IPS-20b (cell line): ENCODE measurements at regions not wholly inside any gene's neighbourhood (a gene's known extent, or its start where the extent isn't known, plus 50 kb on each side); places are given as distances from the start of the nearest gene placed in this dataset.
"Not testable (repeated sequence)": the region's sequence is repeated elsewhere in the genome, so short reads cannot be mapped to it uniquely, and the experiment has no call there.

Experiments
- H3K27ac ChIP-seq: one replicate; pipeline ENCODE4 v1.5.1; 2013; ENCODE audit warnings: low read length
- H3K27me3 ChIP-seq: 2 replicates; pipeline ENCODE4 v1.6.1; 2013; ENCODE audit warnings: mild to moderate bottlenecking, low read length, inconsistent platforms; ENCODE audit not compliant: insufficient read depth
- H3K36me3 ChIP-seq: 2 replicates; pipeline ENCODE4 v1.6.1; 2013; ENCODE audit warnings: low read depth, mild to moderate bottlenecking, inconsistent platforms, low read length, moderate library complexity; ENCODE audit not compliant: insufficient read depth
- H3K4me1 ChIP-seq: 2 replicates; pipeline ENCODE4 v1.6.1; 2013; ENCODE audit warnings: mild to moderate bottlenecking, control low read depth, inconsistent platforms, low read length, moderate library complexity; ENCODE audit not compliant: insufficient read depth
- H3K4me3 ChIP-seq: 2 replicates; pipeline ENCODE4 v1.5.1; 2013; ENCODE audit warnings: mild to moderate bottlenecking, low read length, inconsistent platforms
- H3K9ac ChIP-seq: 2 replicates; pipeline ENCODE4 v1.6.1; 2013; ENCODE audit warnings: low read depth, mild to moderate bottlenecking, inconsistent platforms, low read length, moderate library complexity
- H3K9me3 ChIP-seq: 2 replicates; pipeline ENCODE4 v1.6.1; 2013; ENCODE audit warnings: mild to moderate bottlenecking, low read depth, low read length, inconsistent platforms; ENCODE audit not compliant: insufficient read depth

DNA sequence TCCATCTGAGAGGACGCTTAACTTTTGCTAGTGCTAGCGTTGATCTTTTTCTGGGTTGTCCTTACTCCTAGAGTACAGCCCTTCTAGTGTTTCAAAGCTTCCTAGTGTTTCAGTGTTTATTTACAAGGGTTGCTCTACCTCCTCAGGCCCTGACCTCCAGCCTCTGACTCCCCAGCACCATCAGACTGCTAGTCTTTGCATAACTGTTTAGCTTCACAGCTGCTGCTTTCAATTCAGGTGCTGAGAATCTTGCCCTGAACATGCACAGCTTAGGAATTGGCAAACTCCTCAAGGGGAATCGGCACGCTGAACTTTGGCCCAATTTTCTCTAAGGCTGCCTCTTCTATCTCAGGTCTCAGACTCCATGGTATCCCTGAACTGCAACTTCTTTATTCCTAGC, 52.9 kb downstream of the OR52B4 start:
- H3K4me3 ChIP-seq, H3K36me3 ChIP-seq, H3K9me3 ChIP-seq, H3K27ac ChIP-seq, H3K9ac ChIP-seq, H3K4me1 ChIP-seq, H3K27me3 ChIP-seq: not testable (repeated sequence)

DNA sequence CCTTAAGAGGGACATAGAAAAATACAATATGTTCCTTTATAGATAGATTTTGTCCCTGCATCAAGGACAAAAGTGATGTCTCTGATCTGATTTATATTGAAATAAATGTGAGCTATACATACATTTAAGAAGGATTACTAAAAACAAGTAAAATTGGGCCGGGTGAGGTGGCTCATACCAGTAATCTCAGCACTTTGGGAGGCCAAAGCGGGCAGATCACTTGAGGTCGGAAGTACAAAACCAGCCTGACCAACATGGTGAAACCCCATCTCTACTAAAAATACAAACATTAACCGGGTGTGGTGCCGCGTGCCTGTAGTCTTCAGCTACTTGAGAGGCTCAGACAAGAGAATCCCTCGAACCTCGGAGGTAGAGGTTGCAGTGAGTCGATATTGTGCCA, 91.0 kb downstream of the OR52B4 start:
- H3K4me1 ChIP-seq, H3K36me3 ChIP-seq, H3K9ac ChIP-seq, H3K27ac ChIP-seq, H3K4me3 ChIP-seq, H3K27me3 ChIP-seq, H3K9me3 ChIP-seq: not testable (repeated sequence)

DNA sequence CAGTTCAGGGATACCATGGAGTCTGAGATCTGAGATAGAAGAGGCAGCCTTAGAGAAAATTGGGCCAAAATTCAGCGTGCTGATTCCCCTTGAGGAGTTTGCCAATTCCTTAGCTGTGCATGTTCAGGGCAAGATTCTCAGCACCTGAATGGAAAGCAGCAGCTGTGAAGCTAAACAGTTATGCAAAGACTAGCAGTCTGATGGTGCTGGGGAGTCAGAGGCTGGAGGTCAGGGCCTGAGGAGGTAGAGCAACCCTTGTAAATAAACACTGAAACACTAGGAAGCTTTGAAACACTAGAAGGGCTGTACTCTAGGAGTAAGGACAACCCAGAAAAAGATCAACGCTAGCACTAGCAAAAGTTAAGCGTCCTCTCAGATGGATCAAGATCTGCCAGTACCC, 117.1 kb downstream of the OR52B4 start:
- H3K4me3 ChIP-seq, H3K27ac ChIP-seq, H3K9me3 ChIP-seq, H3K36me3 ChIP-seq, H3K9ac ChIP-seq, H3K27me3 ChIP-seq, H3K4me1 ChIP-seq: not testable (repeated sequence)

DNA sequence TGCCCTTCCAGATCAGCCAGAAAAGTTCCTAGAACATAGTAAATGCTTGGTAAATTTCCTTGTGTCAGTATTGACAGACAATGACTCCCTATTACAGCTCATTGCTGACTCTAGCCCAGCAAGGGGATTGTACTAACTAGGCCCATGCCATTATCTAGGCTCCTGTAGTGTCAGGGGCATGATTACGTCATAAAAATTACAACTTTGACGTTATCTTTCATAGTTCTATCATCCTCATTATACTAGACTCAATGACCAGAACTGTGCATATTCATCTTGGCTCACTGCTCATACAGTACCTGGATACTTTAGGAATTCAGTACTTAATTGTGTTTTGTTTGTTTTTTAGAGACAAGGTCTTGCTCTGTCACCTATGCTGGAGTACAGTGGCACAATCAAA, 118.7 kb downstream of the OR52B4 start:
- H3K9me3 ChIP-seq, H3K36me3 ChIP-seq, H3K27me3 ChIP-seq, H3K27ac ChIP-seq, H3K4me1 ChIP-seq, H3K4me3 ChIP-seq, H3K9ac ChIP-seq: not testable (repeated sequence)

DNA sequence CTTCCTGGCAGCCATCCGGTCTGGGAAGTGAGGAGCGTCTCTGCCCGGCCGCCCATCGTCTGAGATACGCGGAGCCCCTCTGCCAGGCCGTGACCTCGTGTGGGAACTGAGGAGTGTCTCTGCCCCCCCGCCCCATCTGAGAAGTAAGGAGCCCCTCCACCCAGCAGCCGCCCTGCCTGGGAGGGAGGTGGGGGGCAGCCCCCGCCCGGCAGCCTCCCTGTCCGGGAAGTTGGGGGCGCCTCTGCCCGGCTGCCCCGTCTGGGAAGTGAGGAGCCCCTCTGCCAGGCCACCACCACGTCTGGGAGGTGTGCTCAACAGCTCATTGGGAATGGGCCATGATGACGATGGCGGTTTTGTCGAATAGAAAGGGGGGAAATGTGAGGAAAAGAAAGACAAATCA, 130.4 kb downstream of the OR52B4 start:
- not testable (repeated sequence) for H3K27ac ChIP-seq, H3K9ac ChIP-seq, H3K4me3 ChIP-seq, H3K36me3 ChIP-seq, H3K27me3 ChIP-seq, H3K9me3 ChIP-seq, H3K4me1 ChIP-seq

DNA sequence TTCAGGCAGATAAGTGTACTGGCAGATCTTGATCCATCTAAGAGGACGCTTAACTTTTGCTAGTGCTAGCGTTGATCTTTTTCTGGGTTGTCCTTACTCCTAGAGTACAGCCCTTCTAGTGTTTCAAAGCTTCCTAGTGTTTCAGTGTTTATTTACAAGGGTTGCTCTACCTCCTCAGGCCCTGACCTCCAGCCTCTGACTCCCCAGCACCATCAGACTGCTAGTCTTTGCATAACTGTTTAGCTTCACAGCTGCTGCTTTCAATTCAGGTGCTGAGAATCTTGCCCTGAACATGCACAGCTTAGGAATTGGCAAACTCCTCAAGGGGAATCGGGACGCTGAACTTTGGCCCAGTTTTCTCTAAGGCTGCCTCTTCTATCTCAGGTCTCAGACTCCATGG, 124.3 kb downstream of the RRM1 start:
- H3K4me3 ChIP-seq: not testable (repeated sequence)

DNA sequence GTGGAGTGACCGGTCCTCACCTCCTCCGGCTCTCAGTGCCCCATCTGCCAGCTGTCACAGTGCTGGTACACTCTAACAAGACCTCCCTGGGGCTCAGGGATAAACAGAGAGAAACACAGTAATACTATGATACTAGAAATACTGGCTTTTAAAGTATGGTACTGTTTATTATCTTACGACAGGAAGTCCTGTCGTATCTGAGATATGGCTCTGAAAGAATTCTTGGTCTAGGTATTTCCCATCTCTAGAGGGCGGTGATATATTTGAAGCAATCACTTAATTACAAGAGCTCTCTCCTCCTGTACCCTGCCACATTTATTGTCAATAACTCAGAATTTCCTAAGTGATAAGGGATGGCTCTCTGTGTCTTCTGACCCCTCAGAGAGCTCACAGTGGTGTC, 119.1 kb downstream of the RRM1 start:
- H3K27ac ChIP-seq: no peak overlapping the region
- no peaks in the 10 kb centered on the region for H3K9me3 ChIP-seq
- H3K27me3 ChIP-seq: peaks cover 25% of the 10 kb centered on the region
- H3K9ac ChIP-seq: no peak overlapping the region
- H3K36me3 ChIP-seq: no peaks in the 10 kb centered on the region
- no peak overlapping the region for H3K4me3 ChIP-seq
- no peaks in the 10 kb centered on the region for H3K4me1 ChIP-seq

More for the DNA sequence above, 124.3 kb downstream of the RRM1 start:
- not testable (repeated sequence) for H3K27ac ChIP-seq, H3K9me3 ChIP-seq, H3K27me3 ChIP-seq, H3K4me1 ChIP-seq, H3K9ac ChIP-seq, H3K36me3 ChIP-seq

DNA sequence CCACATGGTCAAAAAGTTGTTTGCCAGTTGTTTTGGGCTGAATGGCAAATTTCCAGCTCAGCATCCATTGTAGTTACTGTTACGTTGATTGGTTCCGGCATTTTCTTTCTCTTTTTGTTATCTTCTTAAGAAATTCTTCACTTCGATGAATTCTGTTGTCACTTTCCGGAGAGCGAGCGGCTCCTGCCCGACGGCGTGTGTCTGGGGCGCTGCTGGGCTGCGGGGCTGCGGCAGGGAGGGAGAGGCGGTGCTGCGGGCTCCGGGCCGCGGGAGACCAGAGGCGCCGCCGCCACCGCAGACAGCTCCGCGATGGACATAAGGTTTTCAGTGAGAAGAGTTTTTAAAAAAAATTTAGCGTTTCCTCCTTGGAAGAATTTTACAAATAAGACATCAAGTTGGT, 117.4 kb downstream of the RRM1 start:
- H3K9me3 ChIP-seq: no peaks in the 10 kb centered on the region
- H3K27me3 ChIP-seq: peaks cover 25% of the 10 kb centered on the region
- no peaks in the 10 kb centered on the region for H3K4me1 ChIP-seq
- H3K27ac ChIP-seq: no peak overlapping the region
- H3K4me3 ChIP-seq: peak overlapping the region; percentile 57
- H3K9ac ChIP-seq: no peak overlapping the region
- H3K36me3 ChIP-seq: no peaks in the 10 kb centered on the region

DNA sequence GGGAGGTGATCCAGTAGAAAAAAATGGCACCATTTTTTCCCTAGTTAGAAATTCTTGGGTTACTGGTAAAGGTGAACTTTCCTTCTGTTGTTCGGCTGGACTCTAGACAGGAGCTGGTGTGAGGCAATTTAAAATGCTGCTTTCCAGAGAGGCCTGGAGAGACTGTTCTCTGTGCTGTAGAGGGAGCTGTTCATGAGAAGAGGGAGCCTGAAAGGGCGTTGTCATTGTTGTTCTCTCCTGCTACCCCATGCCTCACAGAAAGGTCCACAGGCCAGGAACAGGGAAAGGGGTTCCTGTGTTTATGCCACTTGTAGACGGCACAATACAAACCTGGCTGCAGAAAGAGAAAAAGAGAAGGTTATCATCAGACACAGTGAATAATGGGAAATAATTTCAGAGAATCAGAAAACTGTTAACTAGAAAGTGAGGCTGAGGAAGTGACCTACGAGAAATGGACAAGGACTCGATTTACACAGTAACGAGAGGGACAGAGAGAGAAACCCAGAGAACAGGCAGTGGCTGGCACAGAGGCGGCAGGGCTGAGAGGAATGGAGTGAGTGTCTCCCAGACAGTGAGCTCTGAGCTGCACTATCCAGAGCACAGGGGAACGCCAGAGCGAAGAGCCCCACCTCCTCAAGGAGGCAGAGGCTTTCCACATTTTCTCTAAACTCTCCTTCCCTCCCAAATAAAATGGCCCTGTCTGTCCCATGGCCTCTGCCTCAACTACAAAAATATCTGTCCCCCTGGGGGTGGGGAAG, 109.2 kb downstream of the RRM1 start:
- no peak overlapping the region for H3K27ac ChIP-seq
- H3K27me3 ChIP-seq: no peaks in the 10 kb centered on the region

DNA sequence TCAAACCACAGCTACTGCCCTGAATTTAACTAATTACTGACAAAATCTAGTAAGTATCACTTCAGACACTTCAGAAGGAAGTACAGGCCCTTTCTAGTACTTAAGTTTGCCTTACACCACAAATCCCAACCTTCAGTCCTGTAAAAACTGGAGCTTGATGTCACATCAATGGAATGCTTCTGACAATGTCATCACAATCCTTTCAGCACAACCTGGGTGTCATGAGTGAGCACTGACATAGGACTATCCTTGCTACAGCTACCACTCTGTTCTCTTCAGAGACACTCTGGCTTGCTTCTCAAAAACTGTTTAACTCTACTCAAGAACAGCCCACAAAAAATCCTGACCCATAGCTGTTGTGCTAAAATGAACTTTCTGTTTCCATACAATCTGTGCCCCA, 108.2 kb downstream of the RRM1 start:
- no peak overlapping the region for H3K9ac ChIP-seq
- no peak overlapping the region for H3K27ac ChIP-seq
- H3K4me1 ChIP-seq: no peaks in the 10 kb centered on the region
- no peak overlapping the region for H3K4me3 ChIP-seq
- no peaks in the 10 kb centered on the region for H3K27me3 ChIP-seq
- no peaks in the 10 kb centered on the region for H3K9me3 ChIP-seq
- H3K36me3 ChIP-seq: no peaks in the 10 kb centered on the region

More for the DNA sequence above, 109.2 kb downstream of the RRM1 start:
- Histone ChIP-seq H3K9me3 (no peaks in the 10 kb centered on the region), H3K4me1 (no peaks in the 10 kb centered on the region), H3K36me3 (no peaks in the 10 kb centered on the region), H3K9ac (no peak overlapping the region), H3K4me3 (no peak overlapping the region)

DNA sequence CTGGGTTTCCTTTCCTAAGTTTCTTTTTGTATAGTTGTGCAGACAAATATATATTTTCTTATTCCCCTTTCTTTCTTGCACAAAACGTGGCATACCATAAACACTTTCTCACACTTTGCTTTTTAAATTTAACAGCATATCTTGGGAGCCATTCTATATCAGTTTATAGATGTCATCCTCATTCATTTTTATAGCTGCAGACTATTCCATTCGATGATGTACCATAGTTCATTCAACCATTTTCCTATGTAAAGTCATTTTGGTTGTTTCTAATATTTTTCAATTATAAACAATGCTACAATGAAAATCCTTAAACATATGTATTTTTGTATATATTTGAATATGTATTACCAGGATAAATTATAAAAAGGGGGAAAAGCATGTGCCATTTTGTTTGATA, 102.5 kb downstream of the RRM1 start:
- Histone ChIP-seq H3K27ac (no peak overlapping the region), H3K9ac (no peak overlapping the region), H3K36me3 (no peaks in the 10 kb centered on the region), H3K27me3 (no peaks in the 10 kb centered on the region), H3K9me3 (no peaks in the 10 kb centered on the region), H3K4me1 (no peaks in the 10 kb centered on the region), H3K4me3 (no peak overlapping the region)

DNA sequence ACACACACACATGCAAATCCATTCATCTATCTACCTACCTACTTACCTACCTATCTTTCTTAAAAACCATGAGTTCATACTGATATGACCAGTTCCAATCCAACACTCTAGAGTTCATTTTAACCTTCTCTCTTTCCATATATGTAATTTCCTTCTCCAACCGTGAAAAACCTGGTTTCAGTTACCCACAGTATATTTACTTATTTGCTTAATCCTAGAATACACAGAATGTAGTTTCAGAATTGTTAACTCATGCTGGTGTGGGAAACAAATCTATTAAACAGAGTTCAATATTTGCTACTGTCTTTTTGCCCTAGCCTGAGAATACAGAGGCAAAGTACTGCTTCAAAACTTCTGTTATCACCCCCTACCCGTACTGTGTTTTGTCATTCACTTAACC, 101.3 kb downstream of the RRM1 start:
- no peaks in the 10 kb centered on the region for H3K9me3 ChIP-seq
- no peaks in the 10 kb centered on the region for H3K36me3 ChIP-seq
- H3K27me3 ChIP-seq: no peaks in the 10 kb centered on the region
- no peaks in the 10 kb centered on the region for H3K4me1 ChIP-seq
- H3K9ac ChIP-seq: no peak overlapping the region
- H3K4me3 ChIP-seq: no peak overlapping the region
- no peak overlapping the region for H3K27ac ChIP-seq
